Activated CD4-positive, alpha-beta T cell treated with anti-CD3 and anti-CD28 coated beads, Interleukin-2, amount 10 ng/mL, durations not matched to agents 7 days and 5 days (primary cell): ENCODE measurements at regions not wholly inside any gene's neighbourhood (a gene's known extent, or its start where the extent isn't known, plus 50 kb on each side); places are given as distances from the start of the nearest gene placed in this dataset.
"Not testable (repeated sequence)": the region's sequence is repeated elsewhere in the genome, so short reads cannot be mapped to it uniquely, and the experiment has no call there.

Experiments
- CTCF ChIA-PET: fragments of 350-600 bp; sonication (Branson Sonifier 250); formaldehyde crosslinking; loops from one replicate; lab custom pipeline; 2021; ENCODE audit warnings: antibody characterized with exemption; lab: Charles Lee
- POLR2A ChIA-PET: fragments of 350-600 bp; sonication (Branson Sonifier 250); formaldehyde crosslinking; loops from one replicate; lab custom pipeline; 2021; ENCODE audit warnings: antibody characterized with exemption; lab: Charles Lee
- DNase-seq: peaks from one replicate; pipeline ENCODE4 v3.0.0-alpha.2; 2020
- H3K27ac Mint-ChIP-seq: one replicate; pipeline ENCODE4 v1.8.0; 2021; ENCODE audit warnings: mild to moderate bottlenecking, moderate library complexity, mixed read lengths
- H3K27me3 Mint-ChIP-seq: one replicate; pipeline ENCODE4 v1.8.0; 2021; ENCODE audit warnings: mixed read lengths
- H3K36me3 Mint-ChIP-seq: one replicate; pipeline ENCODE4 v1.8.0; 2021; ENCODE audit warnings: low read depth, mixed read lengths
- H3K4me1 Mint-ChIP-seq: one replicate; pipeline ENCODE4 v1.8.0; 2021; ENCODE audit warnings: mixed read lengths
- H3K4me3 Mint-ChIP-seq: one replicate; pipeline ENCODE4 v1.8.0; 2021; ENCODE audit warnings: mild to moderate bottlenecking, moderate library complexity, mixed read lengths
- H3K9me3 Mint-ChIP-seq: one replicate; pipeline ENCODE4 v1.8.0; 2021; ENCODE audit warnings: mixed read lengths

GRCh38 chr15:99810663-99811062 lies 77.4 kb upstream of the LYSMD4 start:
- H3K4me3 Mint-ChIP-seq, H3K27ac Mint-ChIP-seq, DNase-seq, H3K9me3 Mint-ChIP-seq, POLR2A ChIA-PET, H3K27me3 Mint-ChIP-seq: not testable (repeated sequence)
- H3K36me3 Mint-ChIP-seq: peaks cover 22% of the 10 kb centered on the region
- peaks cover 18% of the 10 kb centered on the region for H3K4me1 Mint-ChIP-seq
- CTCF ChIA-PET: interaction anchor here (0.7 kb wide), 1 partner anchor 806 kb away, joined by 3 read pairs; no protein-coding TSS in a partner anchor

GRCh38 chr15:99799854-99800250 lies 66.6 kb upstream of the LYSMD4 start:
- H3K27me3 Mint-ChIP-seq, H3K27ac Mint-ChIP-seq, H3K4me1 Mint-ChIP-seq, H3K4me3 Mint-ChIP-seq, CTCF ChIA-PET, DNase-seq, POLR2A ChIA-PET, H3K36me3 Mint-ChIP-seq, H3K9me3 Mint-ChIP-seq: not testable (repeated sequence)

- H3K27ac Mint-ChIP-seq, H3K4me3 Mint-ChIP-seq, H3K27me3 Mint-ChIP-seq, POLR2A ChIA-PET, DNase-seq, H3K36me3 Mint-ChIP-seq, H3K4me1 Mint-ChIP-seq, CTCF ChIA-PET, H3K9me3 Mint-ChIP-seq: not testable (repeated sequence)
Measured at GRCh38 chr15:99799182-99799853, 66.1 kb upstream of the LYSMD4 start.

- DNase-seq, H3K27ac Mint-ChIP-seq, H3K27me3 Mint-ChIP-seq, H3K36me3 Mint-ChIP-seq, H3K4me3 Mint-ChIP-seq, H3K4me1 Mint-ChIP-seq, H3K9me3 Mint-ChIP-seq, POLR2A ChIA-PET, CTCF ChIA-PET: not testable (repeated sequence)
Measured at GRCh38 chr15:99796940-99797870, 64.0 kb upstream of the LYSMD4 start.

- H3K27me3 Mint-ChIP-seq, H3K36me3 Mint-ChIP-seq, H3K9me3 Mint-ChIP-seq, DNase-seq, H3K4me1 Mint-ChIP-seq, H3K4me3 Mint-ChIP-seq, POLR2A ChIA-PET, CTCF ChIA-PET, H3K27ac Mint-ChIP-seq: not testable (repeated sequence)
Measured at GRCh38 chr15:99791881-99792807, 58.9 kb upstream of the LYSMD4 start.

- H3K4me3 Mint-ChIP-seq, DNase-seq, POLR2A ChIA-PET, H3K27ac Mint-ChIP-seq, H3K36me3 Mint-ChIP-seq, H3K4me1 Mint-ChIP-seq, H3K9me3 Mint-ChIP-seq: not testable (repeated sequence)
- CTCF ChIA-PET: interaction anchor here (0.7 kb wide), 1 partner anchor 670 kb away, joined by 3 read pairs; no protein-coding TSS in a partner anchor
- peaks cover 12% of the 10 kb centered on the region for H3K27me3 Mint-ChIP-seq
Measured at GRCh38 chr15:99790751-99791150, 57.5 kb upstream of the LYSMD4 start.

- DNase-seq: no peak
- H3K27me3 Mint-ChIP-seq: peaks cover 12% of the 10 kb centered on the region
- no peak overlapping the region for H3K4me3 Mint-ChIP-seq
- no peak overlapping the region for H3K27ac Mint-ChIP-seq
- no peaks in the 10 kb centered on the region for H3K36me3 Mint-ChIP-seq
- ChIA-PET POLR2A (no interaction called here), CTCF (interaction anchor here (0.6 kb wide), 1 partner anchor 241 kb away, joined by 3 read pairs; no protein-coding TSS in a partner anchor)
- no peaks in the 10 kb centered on the region for H3K9me3 Mint-ChIP-seq
- H3K4me1 Mint-ChIP-seq: no peaks in the 10 kb centered on the region
Measured at GRCh38 chr15:99788156-99788555, 54.9 kb upstream of the LYSMD4 start.

- H3K27ac Mint-ChIP-seq, H3K36me3 Mint-ChIP-seq, H3K4me1 Mint-ChIP-seq, H3K9me3 Mint-ChIP-seq, POLR2A ChIA-PET, DNase-seq, H3K4me3 Mint-ChIP-seq: not testable (repeated sequence)
- H3K27me3 Mint-ChIP-seq: peaks cover 13% of the 10 kb centered on the region
- CTCF ChIA-PET: interaction anchor here (0.6 kb wide), 1 partner anchor 233 kb away, joined by 3 read pairs; no protein-coding TSS in a partner anchor
Measured at GRCh38 chr15:99784800-99785199, 51.6 kb upstream of the LYSMD4 start.

GRCh38 chr15:99783918-99784619 lies 50.8 kb upstream of the LYSMD4 start:
- DNase-seq, H3K27ac Mint-ChIP-seq, POLR2A ChIA-PET, H3K4me3 Mint-ChIP-seq, H3K4me1 Mint-ChIP-seq, H3K36me3 Mint-ChIP-seq, H3K9me3 Mint-ChIP-seq: not testable (repeated sequence)
- CTCF ChIA-PET: interaction anchor here (0.6 kb wide), 1 partner anchor 232 kb away, joined by 3 read pairs; no protein-coding TSS in a partner anchor
- peaks cover 13% of the 10 kb centered on the region for H3K27me3 Mint-ChIP-seq
